ENCODE measurements at regions not wholly inside any gene's neighbourhood (a gene's known extent, or its start where the extent isn't known, plus 50 kb on each side); places are given as distances from the start of the nearest gene placed in this dataset.

DNA sequence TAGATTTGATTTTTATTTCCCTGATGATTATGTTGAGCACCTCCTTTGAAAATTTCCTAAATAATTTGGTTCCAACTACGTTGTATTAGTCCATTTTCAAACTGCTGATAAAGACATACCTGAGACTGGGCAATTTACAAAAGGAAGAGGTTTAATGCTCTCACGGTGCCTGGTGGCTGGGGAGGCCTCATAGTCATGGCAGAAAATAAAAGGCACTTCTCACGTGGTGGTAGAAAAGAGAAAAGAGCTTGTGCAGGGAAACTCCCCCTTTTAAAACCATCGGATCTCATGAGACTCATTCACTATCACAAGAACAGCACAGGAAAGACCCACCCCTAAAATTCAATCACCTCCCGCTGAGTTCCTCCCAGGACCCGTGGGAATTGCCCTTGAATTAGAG is 372.3 kb downstream of the RPL10L start:
- no peaks in the 10 kb centered on the region for H3K9me3 ChIP-seq
- DNase-seq (no peak), ATAC-seq (no peak)
- H3K27me3 ChIP-seq = no peaks in the 10 kb centered on the region
- TF ChIP-seq, protein P1, sequence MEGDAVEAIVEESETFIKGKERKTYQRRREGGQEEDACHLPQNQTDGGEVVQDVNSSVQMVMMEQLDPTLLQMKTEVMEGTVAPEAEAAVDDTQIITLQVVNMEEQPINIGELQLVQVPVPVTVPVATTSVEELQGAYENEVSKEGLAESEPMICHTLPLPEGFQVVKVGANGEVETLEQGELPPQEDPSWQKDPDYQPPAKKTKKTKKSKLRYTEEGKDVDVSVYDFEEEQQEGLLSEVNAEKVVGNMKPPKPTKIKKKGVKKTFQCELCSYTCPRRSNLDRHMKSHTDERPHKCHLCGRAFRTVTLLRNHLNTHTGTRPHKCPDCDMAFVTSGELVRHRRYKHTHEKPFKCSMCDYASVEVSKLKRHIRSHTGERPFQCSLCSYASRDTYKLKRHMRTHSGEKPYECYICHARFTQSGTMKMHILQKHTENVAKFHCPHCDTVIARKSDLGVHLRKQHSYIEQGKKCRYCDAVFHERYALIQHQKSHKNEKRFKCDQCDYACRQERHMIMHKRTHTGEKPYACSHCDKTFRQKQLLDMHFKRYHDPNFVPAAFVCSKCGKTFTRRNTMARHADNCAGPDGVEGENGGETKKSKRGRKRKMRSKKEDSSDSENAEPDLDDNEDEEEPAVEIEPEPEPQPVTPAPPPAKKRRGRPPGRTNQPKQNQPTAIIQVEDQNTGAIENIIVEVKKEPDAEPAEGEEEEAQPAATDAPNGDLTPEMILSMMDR (IDR thresholded peaks at IDR 0.05) = no peak
- H3K27ac ChIP-seq = no peak overlapping the region
- no peak overlapping the region for H3K4me3 ChIP-seq
- H3K36me3 ChIP-seq = no peaks in the 10 kb centered on the region
- no peaks in the 10 kb centered on the region for H3K4me1 ChIP-seq
- intact Hi-C loops (cut with DNase I) = no loop called here

DNA sequence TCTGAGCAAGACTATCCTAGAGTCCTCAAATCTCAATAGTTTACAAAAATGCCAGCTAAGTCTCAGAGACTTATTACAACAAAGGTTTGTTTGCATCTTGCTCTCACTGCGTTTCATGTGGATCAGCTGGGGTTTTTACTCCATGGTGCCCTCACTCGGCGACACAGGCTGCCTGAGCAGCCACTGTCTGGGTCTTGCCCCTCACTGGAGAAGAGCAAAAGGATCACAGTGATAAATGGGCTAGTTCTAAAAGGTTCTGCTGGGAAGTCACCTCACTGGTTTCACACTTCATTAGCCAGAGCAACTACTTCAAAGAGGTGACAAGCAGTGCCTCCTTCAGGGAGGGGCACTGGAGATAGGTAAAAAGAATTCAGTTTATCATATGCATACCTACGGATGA is 392.0 kb downstream of the RPL10L start:
- intact Hi-C loops (cut with DNase I) = no loop called here
- Histone ChIP-seq H3K27me3 (no peaks in the 10 kb centered on the region), H3K27ac (no peak overlapping the region), H3K36me3 (no peaks in the 10 kb centered on the region), H3K4me1 (no peaks in the 10 kb centered on the region), H3K9me3 (no peaks in the 10 kb centered on the region), H3K4me3 (no peak overlapping the region)
- ATAC-seq = no peak
- no peak for DNase-seq
- TF ChIP-seq, protein P1 (IDR thresholded peaks at IDR 0.05) = no peak

- intact Hi-C loops (cut with DNase I) = no loop called here
- ATAC-seq (no peak), DNase-seq (no peak)
- Histone ChIP-seq H3K4me1 (no peaks in the 10 kb centered on the region), H3K36me3 (no peaks in the 10 kb centered on the region), H3K9me3 (no peaks in the 10 kb centered on the region), H3K27me3 (no peaks in the 10 kb centered on the region), H3K4me3 (no peak overlapping the region), H3K27ac (no peak overlapping the region)
- TF ChIP-seq, protein P1 (IDR thresholded peaks at IDR 0.05) = no peak
Observed at GRCh38 chr14:46256381-46256780, 395.2 kb downstream of the RPL10L start.

DNA sequence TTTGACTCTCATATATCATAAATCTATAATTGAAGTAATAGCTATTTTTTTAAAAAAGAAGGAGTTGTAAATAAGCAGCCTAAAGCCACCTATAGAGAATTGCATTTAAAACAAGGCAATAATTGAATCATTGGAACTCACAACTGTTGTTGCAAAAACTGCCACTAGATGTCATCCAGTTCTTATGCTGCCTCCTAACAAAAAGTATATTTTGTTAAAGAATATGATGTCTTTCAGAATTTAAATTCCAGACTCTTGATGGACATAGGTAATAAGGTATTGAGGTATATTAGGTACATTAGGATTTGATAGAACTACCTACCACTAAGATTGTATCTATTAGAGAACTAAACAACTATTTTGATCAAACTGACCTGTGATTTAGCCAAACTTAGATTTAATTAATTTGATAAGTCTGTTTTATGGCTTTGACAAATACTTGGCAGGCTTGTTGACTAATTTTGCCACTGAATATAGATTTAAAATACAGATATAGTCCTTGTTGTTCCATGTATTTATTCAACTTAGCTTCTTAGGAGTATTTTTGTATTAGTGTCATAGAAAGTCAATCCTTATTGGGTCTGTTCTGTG is 401.4 kb downstream of the RPL10L start:
- H3K4me1 ChIP-seq = no peaks in the 10 kb centered on the region
- no peak overlapping the region for H3K27ac ChIP-seq
- no peaks in the 10 kb centered on the region for H3K9me3 ChIP-seq
- intact Hi-C loops (cut with DNase I) = no loop called here
- TF ChIP-seq, protein P1 (IDR thresholded peaks at IDR 0.05) = peak; percentile 53
- no peaks in the 10 kb centered on the region for H3K27me3 ChIP-seq
- no peak for ATAC-seq
- no peak for DNase-seq
- H3K4me3 ChIP-seq = no peak overlapping the region
- H3K36me3 ChIP-seq = no peaks in the 10 kb centered on the region

DNA sequence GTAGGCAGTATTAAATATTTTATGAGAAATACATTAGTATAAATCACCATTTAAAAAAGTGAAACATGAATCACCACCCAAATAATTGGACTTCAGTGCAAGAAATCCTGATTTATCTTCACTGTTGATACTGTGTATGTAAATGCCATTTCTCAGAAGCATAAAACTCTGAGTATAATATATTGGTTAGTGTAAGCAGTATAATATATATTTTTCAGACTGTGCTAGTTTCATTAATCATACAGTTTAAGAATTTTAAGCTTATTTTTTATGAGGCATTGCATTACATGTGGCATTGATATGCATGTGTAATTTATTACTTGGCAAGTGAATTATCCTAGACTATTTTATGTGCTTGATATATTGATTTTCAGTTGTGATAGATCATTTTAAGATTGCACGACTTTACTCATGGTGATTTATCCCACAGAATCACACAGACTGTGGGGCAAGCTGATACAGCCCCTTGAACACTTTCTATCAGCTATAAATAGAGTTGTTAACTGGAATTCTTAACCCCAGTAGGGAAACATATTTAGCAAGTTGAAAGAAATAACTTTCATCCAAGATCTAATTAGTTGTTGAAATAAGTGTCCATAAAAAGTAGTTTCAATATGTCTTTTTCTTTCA is 403.5 kb downstream of the RPL10L start:
- Histone ChIP-seq H3K4me1 (no peaks in the 10 kb centered on the region), H3K27me3 (no peaks in the 10 kb centered on the region), H3K4me3 (no peak overlapping the region), H3K9me3 (no peaks in the 10 kb centered on the region), H3K36me3 (no peaks in the 10 kb centered on the region), H3K27ac (no peak overlapping the region)
- ATAC-seq (no peak), DNase-seq (no peak)
- TF ChIP-seq, protein P1 (IDR thresholded peaks at IDR 0.05) = no peak
- intact Hi-C loops (cut with DNase I) = no loop called here
